ENCODE measurements at regions not wholly inside any gene's neighbourhood (a gene's known extent, or its start where the extent isn't known, plus 50 kb on each side); places are given as distances from the start of the nearest gene placed in this dataset.

GRCh38 chr14:40762685-40763084 lies 844.0 kb upstream of the LRFN5 start:
- H3K4me1 Mint-ChIP-seq, result peaks cover 26% of the 10 kb centered on the region
- peak overlapping the region; percentile 68 for H3K27ac Mint-ChIP-seq
- Histone ChIP-seq H3F3A (replicated peaks; ENCODE audit: low read depth) (no peaks in the 10 kb centered on the region), H3K4me2 (no peak overlapping the region), H3K27me3 (ENCODE audit: insufficient read depth) (no peaks in the 10 kb centered on the region), H3K36me3 (ENCODE audit: insufficient read depth) (no peaks in the 10 kb centered on the region), H3K4me1 (ENCODE audit: insufficient read depth) (peaks cover 9% of the 10 kb centered on the region; the same call in 1 of the 2 replicates), H2AFZ (no peak overlapping the region), H3K4me3 (no peak overlapping the region), H4K20me1 (replicated peaks; ENCODE audit: insufficient read depth) (no peaks in the 10 kb centered on the region), H3K9me2 (ENCODE audit: insufficient read depth) (no peaks in the 10 kb centered on the region), H3K79me2 (replicated peaks; ENCODE audit: insufficient read depth) (no peaks in the 10 kb centered on the region), H3K27ac (ENCODE audit: low read depth) (no peak overlapping the region)
- TF ChIP-seq EZH2phosphoT487 (IDR thresholded peaks at IDR 0.05; ENCODE audit: unreplicated experiment) (no peak), ZNF331 (CRISPR knock-in tag; IDR thresholded peaks at IDR 0.05; ENCODE audit: low read depth) (no peak), STAT1 (IDR thresholded peaks at IDR 0.05; ENCODE audit: unreplicated experiment) (no peak), ZNF114 (CRISPR knock-in tag; IDR thresholded peaks at IDR 0.05) (no peak), POLR2AphosphoS5 (IDR thresholded peaks at IDR 0.05; ENCODE audit: low read depth) (no peak), EZH2 (IDR thresholded peaks at IDR 0.05; ENCODE audit: low read depth, unreplicated experiment) (no peak), JUNB (IDR thresholded peaks at IDR 0.05; ENCODE audit: unreplicated experiment) (no peak), CREB1 (CRISPR knock-in tag; IDR thresholded peaks at IDR 0.05; ENCODE audit: low read depth) (no peak), NANOG (IDR thresholded peaks at IDR 0.05; ENCODE audit: borderline replicate concordance) (no peak)
- TF ChIP-seq, protein P1, sequence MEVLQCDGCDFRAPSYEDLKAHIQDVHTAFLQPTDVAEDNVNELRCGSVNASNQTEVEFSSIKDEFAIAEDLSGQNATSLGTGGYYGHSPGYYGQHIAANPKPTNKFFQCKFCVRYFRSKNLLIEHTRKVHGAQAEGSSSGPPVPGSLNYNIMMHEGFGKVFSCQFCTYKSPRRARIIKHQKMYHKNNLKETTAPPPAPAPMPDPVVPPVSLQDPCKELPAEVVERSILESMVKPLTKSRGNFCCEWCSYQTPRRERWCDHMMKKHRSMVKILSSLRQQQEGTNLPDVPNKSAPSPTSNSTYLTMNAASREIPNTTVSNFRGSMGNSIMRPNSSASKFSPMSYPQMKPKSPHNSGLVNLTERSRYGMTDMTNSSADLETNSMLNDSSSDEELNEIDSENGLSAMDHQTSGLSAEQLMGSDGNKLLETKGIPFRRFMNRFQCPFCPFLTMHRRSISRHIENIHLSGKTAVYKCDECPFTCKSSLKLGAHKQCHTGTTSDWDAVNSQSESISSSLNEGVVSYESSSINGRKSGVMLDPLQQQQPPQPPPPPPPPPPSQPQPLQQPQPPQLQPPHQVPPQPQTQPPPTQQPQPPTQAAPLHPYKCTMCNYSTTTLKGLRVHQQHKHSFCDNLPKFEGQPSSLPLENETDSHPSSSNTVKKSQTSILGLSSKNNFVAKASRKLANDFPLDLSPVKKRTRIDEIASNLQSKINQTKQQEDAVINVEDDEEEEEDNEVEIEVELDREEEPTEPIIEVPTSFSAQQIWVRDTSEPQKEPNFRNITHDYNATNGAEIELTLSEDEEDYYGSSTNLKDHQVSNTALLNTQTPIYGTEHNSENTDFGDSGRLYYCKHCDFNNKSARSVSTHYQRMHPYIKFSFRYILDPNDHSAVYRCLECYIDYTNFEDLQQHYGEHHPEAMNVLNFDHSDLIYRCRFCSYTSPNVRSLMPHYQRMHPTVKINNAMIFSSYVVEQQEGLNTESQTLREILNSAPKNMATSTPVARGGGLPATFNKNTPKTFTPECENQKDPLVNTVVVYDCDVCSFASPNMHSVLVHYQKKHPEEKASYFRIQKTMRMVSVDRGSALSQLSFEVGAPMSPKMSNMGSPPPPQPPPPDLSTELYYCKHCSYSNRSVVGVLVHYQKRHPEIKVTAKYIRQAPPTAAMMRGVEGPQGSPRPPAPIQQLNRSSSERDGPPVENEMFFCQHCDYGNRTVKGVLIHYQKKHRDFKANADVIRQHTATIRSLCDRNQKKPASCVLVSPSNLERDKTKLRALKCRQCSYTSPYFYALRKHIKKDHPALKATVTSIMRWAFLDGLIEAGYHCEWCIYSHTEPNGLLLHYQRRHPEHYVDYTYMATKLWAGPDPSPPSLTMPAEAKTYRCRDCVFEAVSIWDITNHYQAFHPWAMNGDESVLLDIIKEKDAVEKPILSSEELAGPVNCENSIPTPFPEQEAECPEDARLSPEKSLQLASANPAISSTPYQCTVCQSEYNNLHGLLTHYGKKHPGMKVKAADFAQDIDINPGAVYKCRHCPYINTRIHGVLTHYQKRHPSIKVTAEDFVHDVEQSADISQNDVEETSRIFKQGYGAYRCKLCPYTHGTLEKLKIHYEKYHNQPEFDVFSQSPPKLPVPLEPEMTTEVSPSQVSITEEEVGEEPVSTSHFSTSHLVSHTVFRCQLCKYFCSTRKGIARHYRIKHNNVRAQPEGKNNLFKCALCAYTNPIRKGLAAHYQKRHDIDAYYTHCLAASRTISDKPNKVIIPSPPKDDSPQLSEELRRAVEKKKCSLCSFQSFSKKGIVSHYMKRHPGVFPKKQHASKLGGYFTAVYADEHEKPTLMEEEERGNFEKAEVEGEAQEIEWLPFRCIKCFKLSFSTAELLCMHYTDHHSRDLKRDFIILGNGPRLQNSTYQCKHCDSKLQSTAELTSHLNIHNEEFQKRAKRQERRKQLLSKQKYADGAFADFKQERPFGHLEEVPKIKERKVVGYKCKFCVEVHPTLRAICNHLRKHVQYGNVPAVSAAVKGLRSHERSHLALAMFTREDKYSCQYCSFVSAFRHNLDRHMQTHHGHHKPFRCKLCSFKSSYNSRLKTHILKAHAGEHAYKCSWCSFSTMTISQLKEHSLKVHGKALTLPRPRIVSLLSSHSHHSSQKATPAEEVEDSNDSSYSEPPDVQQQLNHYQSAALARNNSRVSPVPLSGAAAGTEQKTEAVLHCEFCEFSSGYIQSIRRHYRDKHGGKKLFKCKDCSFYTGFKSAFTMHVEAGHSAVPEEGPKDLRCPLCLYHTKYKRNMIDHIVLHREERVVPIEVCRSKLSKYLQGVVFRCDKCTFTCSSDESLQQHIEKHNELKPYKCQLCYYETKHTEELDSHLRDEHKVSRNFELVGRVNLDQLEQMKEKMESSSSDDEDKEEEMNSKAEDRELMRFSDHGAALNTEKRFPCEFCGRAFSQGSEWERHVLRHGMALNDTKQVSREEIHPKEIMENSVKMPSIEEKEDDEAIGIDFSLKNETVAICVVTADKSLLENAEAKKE (CRISPR knock-in tag; IDR thresholded peaks at IDR 0.05), result no peak
- TF ChIP-seq, protein P2, sequence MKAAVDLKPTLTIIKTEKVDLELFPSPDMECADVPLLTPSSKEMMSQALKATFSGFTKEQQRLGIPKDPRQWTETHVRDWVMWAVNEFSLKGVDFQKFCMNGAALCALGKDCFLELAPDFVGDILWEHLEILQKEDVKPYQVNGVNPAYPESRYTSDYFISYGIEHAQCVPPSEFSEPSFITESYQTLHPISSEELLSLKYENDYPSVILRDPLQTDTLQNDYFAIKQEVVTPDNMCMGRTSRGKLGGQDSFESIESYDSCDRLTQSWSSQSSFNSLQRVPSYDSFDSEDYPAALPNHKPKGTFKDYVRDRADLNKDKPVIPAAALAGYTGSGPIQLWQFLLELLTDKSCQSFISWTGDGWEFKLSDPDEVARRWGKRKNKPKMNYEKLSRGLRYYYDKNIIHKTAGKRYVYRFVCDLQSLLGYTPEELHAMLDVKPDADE (IDR thresholded peaks at IDR 0.05), result no peak
- TF ChIP-seq, protein P3, sequence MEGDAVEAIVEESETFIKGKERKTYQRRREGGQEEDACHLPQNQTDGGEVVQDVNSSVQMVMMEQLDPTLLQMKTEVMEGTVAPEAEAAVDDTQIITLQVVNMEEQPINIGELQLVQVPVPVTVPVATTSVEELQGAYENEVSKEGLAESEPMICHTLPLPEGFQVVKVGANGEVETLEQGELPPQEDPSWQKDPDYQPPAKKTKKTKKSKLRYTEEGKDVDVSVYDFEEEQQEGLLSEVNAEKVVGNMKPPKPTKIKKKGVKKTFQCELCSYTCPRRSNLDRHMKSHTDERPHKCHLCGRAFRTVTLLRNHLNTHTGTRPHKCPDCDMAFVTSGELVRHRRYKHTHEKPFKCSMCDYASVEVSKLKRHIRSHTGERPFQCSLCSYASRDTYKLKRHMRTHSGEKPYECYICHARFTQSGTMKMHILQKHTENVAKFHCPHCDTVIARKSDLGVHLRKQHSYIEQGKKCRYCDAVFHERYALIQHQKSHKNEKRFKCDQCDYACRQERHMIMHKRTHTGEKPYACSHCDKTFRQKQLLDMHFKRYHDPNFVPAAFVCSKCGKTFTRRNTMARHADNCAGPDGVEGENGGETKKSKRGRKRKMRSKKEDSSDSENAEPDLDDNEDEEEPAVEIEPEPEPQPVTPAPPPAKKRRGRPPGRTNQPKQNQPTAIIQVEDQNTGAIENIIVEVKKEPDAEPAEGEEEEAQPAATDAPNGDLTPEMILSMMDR (conservative IDR thresholded peaks at IDR 0.05; ENCODE audit: low read depth in 2 of 2), result no peak
- TF ChIP-seq, protein P4, sequence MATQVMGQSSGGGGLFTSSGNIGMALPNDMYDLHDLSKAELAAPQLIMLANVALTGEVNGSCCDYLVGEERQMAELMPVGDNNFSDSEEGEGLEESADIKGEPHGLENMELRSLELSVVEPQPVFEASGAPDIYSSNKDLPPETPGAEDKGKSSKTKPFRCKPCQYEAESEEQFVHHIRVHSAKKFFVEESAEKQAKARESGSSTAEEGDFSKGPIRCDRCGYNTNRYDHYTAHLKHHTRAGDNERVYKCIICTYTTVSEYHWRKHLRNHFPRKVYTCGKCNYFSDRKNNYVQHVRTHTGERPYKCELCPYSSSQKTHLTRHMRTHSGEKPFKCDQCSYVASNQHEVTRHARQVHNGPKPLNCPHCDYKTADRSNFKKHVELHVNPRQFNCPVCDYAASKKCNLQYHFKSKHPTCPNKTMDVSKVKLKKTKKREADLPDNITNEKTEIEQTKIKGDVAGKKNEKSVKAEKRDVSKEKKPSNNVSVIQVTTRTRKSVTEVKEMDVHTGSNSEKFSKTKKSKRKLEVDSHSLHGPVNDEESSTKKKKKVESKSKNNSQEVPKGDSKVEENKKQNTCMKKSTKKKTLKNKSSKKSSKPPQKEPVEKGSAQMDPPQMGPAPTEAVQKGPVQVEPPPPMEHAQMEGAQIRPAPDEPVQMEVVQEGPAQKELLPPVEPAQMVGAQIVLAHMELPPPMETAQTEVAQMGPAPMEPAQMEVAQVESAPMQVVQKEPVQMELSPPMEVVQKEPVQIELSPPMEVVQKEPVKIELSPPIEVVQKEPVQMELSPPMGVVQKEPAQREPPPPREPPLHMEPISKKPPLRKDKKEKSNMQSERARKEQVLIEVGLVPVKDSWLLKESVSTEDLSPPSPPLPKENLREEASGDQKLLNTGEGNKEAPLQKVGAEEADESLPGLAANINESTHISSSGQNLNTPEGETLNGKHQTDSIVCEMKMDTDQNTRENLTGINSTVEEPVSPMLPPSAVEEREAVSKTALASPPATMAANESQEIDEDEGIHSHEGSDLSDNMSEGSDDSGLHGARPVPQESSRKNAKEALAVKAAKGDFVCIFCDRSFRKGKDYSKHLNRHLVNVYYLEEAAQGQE (IDR thresholded peaks at IDR 0.05; ENCODE audit: unreplicated experiment), result no peak
- ATAC-seq (no peak), DNase-seq (ENCODE audit: low spot score) (no peak)
- H3K9me3 Mint-ChIP-seq, result no peaks in the 10 kb centered on the region; the same call in 2 of the 3 replicates
- H3K27me3 Mint-ChIP-seq (ENCODE audit: insufficient read depth, low read depth, poor library complexity), result peaks cover 2% of the 10 kb centered on the region
- no peaks in the 10 kb centered on the region for H3K36me3 Mint-ChIP-seq (ENCODE audit: low read depth)
- H3K4me3 Mint-ChIP-seq, result no peak overlapping the region

Data from GM23338 (cell line).